H1 (cell line): ENCODE measurements at regions not wholly inside any gene's neighbourhood (a gene's known extent, or its start where the extent isn't known, plus 50 kb on each side); places are given as distances from the start of the nearest gene placed in this dataset.

Experiments used
- BCL11A ChIP-seq, 2 experiments: IDR thresholded peaks; one replicate each; pipeline ENCODE4 v1.6.1; 2011; ENCODE audit warnings: low read depth in 2 of 2, low read length in 2 of 2, mild to moderate bottlenecking in 2 of 2
- CEBPB ChIP-seq: IDR thresholded peaks from 2 replicates; pipeline ENCODE4 v1.6.1; 2012; ENCODE audit warnings: low read depth, low read length
- GTF2F1 ChIP-seq: IDR thresholded peaks from 2 replicates; pipeline ENCODE4 v1.6.1; 2012; ENCODE audit warnings: low read depth, low read length, improper control_type of control experiment, borderline replicate concordance
- HDAC6 ChIP-seq: IDR thresholded peaks from one replicate; pipeline ENCODE4 v1.7.1; 2012; ENCODE audit warnings: low read depth, mild to moderate bottlenecking, inconsistent platforms, low read length, moderate library complexity
- KDM1A ChIP-seq: fragments of 200-600, 300-600 bp; sonication (generic); IDR thresholded peaks from 2 replicates; pipeline ENCODE4 v1.7.1; 2016; ENCODE audit warnings: mild to moderate bottlenecking, low read length, borderline replicate concordance
- NRF1 ChIP-seq: IDR thresholded peaks from 2 replicates; pipeline ENCODE4 v1.6.1; 2011; ENCODE audit warnings: mild to moderate bottlenecking, low read depth, low read length, improper control_type of control experiment
- SP4 ChIP-seq: IDR thresholded peaks from 2 replicates; pipeline ENCODE4 v1.6.1; 2012; ENCODE audit warnings: low read length, inconsistent platforms
- TAF7 ChIP-seq: optimal IDR thresholded peaks from 2 replicates; pipeline ENCODE3; 2011; ENCODE audit warnings: low read depth, mild to moderate bottlenecking, inconsistent platforms, low read length, moderate library complexity, borderline replicate concordance
- TBP ChIP-seq: IDR thresholded peaks from 2 replicates; pipeline ENCODE4 v1.6.1; 2011; ENCODE audit warnings: low read depth, low read length, improper control_type of control experiment

GRCh38 chr11:109582470-109582869 lies 160.5 kb downstream of the C11orf87 start (continued):
- TF ChIP-seq GTF2F1 = no peak
- no peak for TF ChIP-seq SP4
- no peak for TF ChIP-seq KDM1A
- TF ChIP-seq HDAC6 = no peak
- TF ChIP-seq TAF7 = no peak
- no peak for TF ChIP-seq BCL11A (IDR thresholded peaks at IDR 0.05; ENCODE audit: low read depth in 2 of 2, low read length in 2 of 2)
- TF ChIP-seq NRF1 = no peak
- no peak for TF ChIP-seq CEBPB
- no peak for TF ChIP-seq TBP
